ENCODE measurements at regions not wholly inside any gene's neighbourhood (a gene's known extent, or its start where the extent isn't known, plus 50 kb on each side); places are given as distances from the start of the nearest gene placed in this dataset.

- no peaks in the 10 kb centered on the region for H3K36me3 ChIP-seq (ENCODE audit: control insufficient read depth in 2 of 2, insufficient read depth in 2 of 2, low read length in 1 of 2)
- POLR2A ChIA-PET, result no interaction called here
Measured at GRCh38 chr4:162837241-162837640, 329.4 kb downstream of the NAF1 start.

More at GRCh38 chr4:162837241-162837640, 329.4 kb downstream of the NAF1 start:
- DNase-seq (ENCODE audit: low read depth, low spot score), result no peak
- Histone ChIP-seq H3K79me2 (ENCODE audit: control insufficient read depth, insufficient read depth, low read length) (no peaks in the 10 kb centered on the region), H2AFZ (ENCODE audit: control insufficient read depth, low read depth, low read length) (no peak overlapping the region), H3K4me2 (ENCODE audit: control insufficient read depth, insufficient read depth) (no peak overlapping the region), H3K9me3 (replicated peaks; ENCODE audit: control insufficient read depth, insufficient read depth, low read length) (no peaks in the 10 kb centered on the region), H3K4me3 (no peak overlapping the region), H4K20me1 (ENCODE audit: control insufficient read depth, insufficient read depth) (no peaks in the 10 kb centered on the region), H3K27ac (ENCODE audit: control insufficient read depth, insufficient read depth) (no peak overlapping the region), H3K4me1 (ENCODE audit: control insufficient read depth, insufficient read depth, low read length) (no peaks in the 10 kb centered on the region), H3K27me3 (replicated peaks in 1 of 2; ENCODE audit: control insufficient read depth in 2 of 2, insufficient read depth in 2 of 2, low read length in 1 of 2) (no peaks in the 10 kb centered on the region), H3K9ac (ENCODE audit: control insufficient read depth, insufficient read depth, low read length) (no peak overlapping the region)
- no peak for ATAC-seq
- ChIA-PET CTCF (interaction anchor here (1.0 kb wide), 1 partner anchor 21 kb away, joined by 3 read pairs; no protein-coding TSS in a partner anchor), RAD21 (ENCODE audit: unreplicated experiment) (no interaction called here), SMC1A (ENCODE audit: uncharacterized antibody, unreplicated experiment) (no interaction called here)
- no peak for FAIRE-seq
- in situ Hi-C loops (cut with MboI), result no loop called here
- WGBS (ENCODE audit: insufficient coverage, insufficient replicate concordance, low lambda C conversion rate, missing lambda C conversion rate), result 0% methylated on average over 1 of the region's 1 CpG
- intact Hi-C loops (cut with micrococcal nuclease; ENCODE audit: unreplicated experiment), result no loop called here
- no TSS peak for BruUV-seq (replicated peaks)
- no peak for TF ChIP-seq ZBED1 (IDR thresholded peaks at IDR 0.05; ENCODE audit: borderline replicate concordance)
- no peak for TF ChIP-seq MEF2B (IDR thresholded peaks at IDR 0.05; ENCODE audit: partially characterized antibody, poor library complexity, severe bottlenecking)
- TF ChIP-seq HSF1 (IDR thresholded peaks at IDR 0.05; ENCODE audit: low read depth, low read length), result no peak
- TF ChIP-seq TCF3 (IDR thresholded peaks at IDR 0.05; ENCODE audit: borderline replicate concordance, insufficient read depth, low read depth, low read length), result no peak
- TF ChIP-seq JUND (IDR thresholded peaks at IDR 0.05; ENCODE audit: low read depth, low read length), result no peak
- no peak for TF ChIP-seq HCFC1 (IDR thresholded peaks at IDR 0.05; ENCODE audit: low read length)
- no peak for TF ChIP-seq YBX1 (IDR thresholded peaks at IDR 0.05)
- TF ChIP-seq NR2C2 (IDR thresholded peaks at IDR 0.05; ENCODE audit: borderline replicate concordance, control insufficient read depth, insufficient read length, low read depth), result no peak
- no peak for TF ChIP-seq USF2 (IDR thresholded peaks at IDR 0.05; ENCODE audit: borderline replicate concordance, low read depth, low read length)
- no peak for TF ChIP-seq EZH2 (IDR thresholded peaks at IDR 0.05; ENCODE audit: borderline replicate concordance, control insufficient read depth, low read depth, low read length)
- TF ChIP-seq TARDBP (IDR thresholded peaks at IDR 0.05; ENCODE audit: borderline replicate concordance), result no peak

All from GM12878 (cell line).